ENCODE measurements at regions not wholly inside any gene's neighbourhood (a gene's known extent, or its start where the extent isn't known, plus 50 kb on each side); places are given as distances from the start of the nearest gene placed in this dataset.

DNA sequence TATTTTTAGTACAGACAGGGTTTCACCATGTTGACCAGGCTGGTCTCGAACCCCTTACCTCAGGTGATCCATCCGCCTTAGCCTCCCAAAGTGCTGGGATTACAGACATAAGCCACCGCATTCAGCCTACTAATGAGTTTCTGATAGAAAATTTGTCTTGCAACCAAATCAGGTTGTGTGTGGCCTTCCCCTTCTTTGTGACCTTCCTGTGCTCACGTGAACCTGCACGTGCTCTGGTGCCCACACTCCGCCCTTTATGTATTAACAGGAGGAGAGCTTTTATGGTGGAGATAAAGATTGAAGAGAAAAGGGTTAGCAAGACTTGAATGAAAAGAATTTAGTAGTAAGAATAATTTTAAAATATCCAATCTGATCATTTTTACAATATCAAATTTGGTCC is 343.5 kb upstream of the TMEM132C start:
- TF ChIP-seq, protein P1, sequence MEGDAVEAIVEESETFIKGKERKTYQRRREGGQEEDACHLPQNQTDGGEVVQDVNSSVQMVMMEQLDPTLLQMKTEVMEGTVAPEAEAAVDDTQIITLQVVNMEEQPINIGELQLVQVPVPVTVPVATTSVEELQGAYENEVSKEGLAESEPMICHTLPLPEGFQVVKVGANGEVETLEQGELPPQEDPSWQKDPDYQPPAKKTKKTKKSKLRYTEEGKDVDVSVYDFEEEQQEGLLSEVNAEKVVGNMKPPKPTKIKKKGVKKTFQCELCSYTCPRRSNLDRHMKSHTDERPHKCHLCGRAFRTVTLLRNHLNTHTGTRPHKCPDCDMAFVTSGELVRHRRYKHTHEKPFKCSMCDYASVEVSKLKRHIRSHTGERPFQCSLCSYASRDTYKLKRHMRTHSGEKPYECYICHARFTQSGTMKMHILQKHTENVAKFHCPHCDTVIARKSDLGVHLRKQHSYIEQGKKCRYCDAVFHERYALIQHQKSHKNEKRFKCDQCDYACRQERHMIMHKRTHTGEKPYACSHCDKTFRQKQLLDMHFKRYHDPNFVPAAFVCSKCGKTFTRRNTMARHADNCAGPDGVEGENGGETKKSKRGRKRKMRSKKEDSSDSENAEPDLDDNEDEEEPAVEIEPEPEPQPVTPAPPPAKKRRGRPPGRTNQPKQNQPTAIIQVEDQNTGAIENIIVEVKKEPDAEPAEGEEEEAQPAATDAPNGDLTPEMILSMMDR (IDR thresholded peaks at IDR 0.05 in 4 of 5, conservative IDR thresholded peaks at IDR 0.05 in 1 of 5), result no peak
- TF ChIP-seq POLR2A (IDR thresholded peaks at IDR 0.05), result no peak

All from gastrocnemius medialis (tissue), 4 donors.